GM10266 (cell line): ENCODE measurements at regions not wholly inside any gene's neighbourhood (a gene's known extent, or its start where the extent isn't known, plus 50 kb on each side); places are given as distances from the start of the nearest gene placed in this dataset.
"Not testable (repeated sequence)": the region's sequence is repeated elsewhere in the genome, so short reads cannot be mapped to it uniquely, and the experiment has no call there.

Experiments
- DNase-seq: peaks from one replicate; pipeline ENCODE4 v3.0.0; 2012; ENCODE audit errors: extremely low spot score
- TF ChIP-seq, protein P1 (sequence below): IDR thresholded peaks from 2 replicates; pipeline ENCODE4 v1.5.1; 2012; ENCODE audit warnings: mild to moderate bottlenecking, low read depth; ENCODE audit not compliant: control insufficient read depth, insufficient read depth; ENCODE audit errors: missing control alignments

DNA sequence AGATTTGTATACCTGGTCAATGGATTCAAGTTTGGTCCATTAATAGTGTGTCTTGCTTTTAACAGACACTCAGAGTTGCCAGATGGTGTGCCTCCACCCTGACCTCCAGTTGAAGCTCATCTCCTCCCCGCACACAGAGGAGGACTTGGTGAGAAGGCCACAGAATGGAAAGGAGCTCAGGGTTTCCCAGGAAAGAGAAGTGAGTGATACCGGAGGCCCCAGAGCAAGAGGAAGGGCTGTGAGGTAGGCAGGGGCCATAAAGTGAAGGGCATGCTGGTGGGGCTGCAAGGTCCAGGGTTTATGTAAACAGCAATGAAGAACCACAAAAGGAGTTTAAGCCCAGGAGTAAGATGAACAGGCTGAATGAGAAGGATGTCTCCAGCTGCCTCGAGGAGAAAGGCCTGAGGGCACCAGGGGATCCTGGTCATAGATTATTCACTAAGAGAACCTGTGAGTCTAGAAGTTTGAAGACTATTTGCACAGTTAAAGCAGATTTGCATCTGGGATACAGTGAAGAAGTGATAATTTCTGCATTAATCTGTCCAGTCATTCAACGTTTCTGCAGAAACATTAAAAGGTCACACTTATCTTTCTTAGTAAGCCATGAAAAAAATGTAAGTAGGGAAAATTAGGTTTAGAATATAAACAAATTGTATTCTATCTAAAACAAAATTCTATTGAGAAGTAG, 67.5 kb upstream of the VPREB1 start:
- TF ChIP-seq, protein P1, sequence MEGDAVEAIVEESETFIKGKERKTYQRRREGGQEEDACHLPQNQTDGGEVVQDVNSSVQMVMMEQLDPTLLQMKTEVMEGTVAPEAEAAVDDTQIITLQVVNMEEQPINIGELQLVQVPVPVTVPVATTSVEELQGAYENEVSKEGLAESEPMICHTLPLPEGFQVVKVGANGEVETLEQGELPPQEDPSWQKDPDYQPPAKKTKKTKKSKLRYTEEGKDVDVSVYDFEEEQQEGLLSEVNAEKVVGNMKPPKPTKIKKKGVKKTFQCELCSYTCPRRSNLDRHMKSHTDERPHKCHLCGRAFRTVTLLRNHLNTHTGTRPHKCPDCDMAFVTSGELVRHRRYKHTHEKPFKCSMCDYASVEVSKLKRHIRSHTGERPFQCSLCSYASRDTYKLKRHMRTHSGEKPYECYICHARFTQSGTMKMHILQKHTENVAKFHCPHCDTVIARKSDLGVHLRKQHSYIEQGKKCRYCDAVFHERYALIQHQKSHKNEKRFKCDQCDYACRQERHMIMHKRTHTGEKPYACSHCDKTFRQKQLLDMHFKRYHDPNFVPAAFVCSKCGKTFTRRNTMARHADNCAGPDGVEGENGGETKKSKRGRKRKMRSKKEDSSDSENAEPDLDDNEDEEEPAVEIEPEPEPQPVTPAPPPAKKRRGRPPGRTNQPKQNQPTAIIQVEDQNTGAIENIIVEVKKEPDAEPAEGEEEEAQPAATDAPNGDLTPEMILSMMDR: no peak
- no peak for DNase-seq

DNA sequence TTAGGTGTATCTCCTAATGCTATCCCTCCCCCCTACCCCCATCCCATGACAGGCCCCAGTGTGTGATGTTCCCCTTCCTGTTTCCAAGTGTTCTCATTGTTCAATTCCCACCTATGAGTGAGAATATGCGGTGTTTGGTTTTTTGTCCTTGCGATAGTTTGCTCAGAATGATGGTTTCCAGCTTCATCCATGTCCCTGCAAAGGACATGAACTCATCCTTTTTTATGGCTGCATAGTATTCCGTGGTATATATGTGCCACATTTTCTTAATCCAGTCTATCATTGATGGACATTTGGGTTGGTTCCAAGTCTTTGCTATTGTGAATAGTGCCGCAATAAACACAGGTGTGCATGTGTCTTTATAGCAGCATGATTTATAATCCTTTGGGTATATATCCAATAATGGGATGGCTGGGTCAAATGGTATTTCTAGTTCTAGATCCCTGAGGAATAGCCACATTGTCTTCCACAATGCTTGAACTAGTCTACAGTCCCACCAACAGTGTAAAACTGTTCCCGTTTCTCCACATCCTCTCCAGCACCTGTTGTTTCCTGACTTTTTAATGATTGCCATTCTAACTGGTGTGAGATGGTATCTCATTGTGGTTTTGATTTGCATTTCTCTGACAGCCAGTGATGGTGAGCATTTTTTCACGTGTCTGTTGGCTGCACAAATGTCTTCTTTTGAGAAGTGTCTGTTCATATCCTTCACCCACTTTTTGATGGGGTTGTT, 71.5 kb upstream of the VPREB1 start:
- not testable (repeated sequence) for DNase-seq

DNA sequence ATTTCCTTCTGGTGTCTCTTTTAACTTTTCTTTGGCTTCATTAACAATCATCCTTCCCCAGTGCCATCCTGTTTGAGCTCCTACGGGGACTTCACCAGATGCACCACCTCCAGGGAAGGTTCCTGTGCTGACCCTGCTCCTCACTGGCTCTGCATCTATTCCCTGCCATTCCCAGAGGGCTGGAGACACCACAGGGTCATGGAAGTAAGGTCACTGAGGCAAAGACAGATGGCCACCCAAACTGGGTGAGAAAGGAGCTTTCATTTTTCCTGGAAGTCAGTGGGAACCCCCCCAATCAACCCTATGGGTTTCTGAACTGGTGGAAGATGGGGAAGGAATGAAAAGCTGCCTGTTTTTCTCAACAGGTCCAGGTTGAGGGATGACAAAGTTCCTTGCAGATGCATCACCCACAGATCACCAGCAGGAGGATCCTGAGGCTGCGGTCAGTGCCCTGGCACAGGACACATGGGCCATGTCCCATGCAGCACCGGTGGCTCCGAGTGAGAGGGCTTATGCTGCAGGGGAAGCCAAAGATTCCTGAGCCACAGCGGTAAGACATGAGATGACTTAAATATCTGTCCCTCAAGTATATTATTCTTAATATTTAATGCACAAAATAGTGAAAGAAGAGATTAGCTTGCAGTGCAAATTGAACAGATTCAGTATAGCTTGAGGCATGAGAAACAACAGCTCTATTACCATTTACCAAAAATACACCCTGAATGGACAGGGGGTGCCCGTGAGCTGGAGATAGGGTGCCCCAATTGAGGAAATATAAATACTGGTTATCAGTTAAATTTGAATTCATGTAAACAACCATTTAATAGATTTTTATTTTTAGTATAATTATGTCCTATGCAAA, 73.0 kb upstream of the VPREB1 start:
- DNase-seq: no peak
- TF ChIP-seq, protein P1: no peak

DNA sequence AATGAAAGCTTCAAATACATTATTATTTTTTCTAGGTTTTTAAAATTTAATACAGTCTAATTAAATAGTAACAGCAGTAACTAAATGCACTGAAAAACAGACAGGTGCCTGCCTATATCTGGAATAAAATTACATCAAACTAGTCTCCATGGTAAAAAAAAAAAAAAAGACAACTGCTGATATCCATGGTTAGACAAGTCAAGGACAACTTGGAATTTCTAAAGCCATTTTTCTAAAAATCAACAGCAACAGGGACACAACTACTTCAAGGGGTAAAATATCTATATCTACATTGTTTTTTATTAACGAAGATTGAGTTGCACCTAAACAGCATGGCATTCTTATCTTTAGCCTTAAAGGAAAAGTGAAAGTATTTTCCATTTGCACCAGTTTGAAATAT, 74.7 kb upstream of the VPREB1 start:
- no peak for DNase-seq
- TF ChIP-seq, protein P1: no peak

DNA sequence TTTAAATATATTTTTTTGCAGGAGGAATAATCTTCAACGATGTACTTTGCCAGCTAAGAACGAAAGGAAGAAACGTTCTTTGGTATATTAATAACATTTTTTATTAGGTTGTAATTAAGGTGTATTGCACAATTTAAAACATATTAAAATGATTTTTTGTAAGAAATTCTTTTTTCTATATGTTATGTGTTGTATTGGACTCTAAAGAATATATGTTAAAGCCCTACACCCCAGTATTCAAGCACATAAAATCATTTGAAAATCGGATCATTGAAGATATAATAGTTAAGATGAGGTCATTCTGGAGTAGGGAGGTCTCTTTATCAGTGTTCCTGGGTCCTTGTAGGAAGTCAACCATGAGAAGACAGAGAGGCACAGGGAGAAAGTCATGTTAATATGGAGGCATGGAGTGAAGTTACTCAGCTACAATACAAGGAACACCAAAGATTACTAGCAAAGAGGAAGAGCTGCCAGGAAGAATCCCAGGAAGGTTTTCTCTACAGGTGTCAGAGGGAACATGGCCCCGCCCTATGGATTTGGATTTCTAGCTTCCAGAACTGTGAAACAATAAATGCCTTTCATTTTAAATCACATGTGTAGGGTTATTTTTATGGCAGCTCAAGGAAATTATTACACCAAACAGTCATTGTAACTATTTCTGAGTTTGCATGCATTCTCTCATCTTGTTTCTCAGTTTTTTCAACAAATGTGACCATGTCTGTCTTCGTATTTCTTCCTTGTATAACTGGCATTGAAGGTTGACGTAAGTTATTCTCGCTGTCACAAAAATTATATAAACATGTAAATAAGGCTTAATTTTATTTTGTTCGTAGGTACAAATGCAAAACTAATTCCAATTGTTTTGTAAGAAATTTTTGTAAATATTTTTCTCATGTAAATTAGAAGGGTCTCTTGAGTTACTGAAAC, 75.4 kb upstream of the VPREB1 start:
- no peak for DNase-seq
- TF ChIP-seq, protein P1: no peak

DNA sequence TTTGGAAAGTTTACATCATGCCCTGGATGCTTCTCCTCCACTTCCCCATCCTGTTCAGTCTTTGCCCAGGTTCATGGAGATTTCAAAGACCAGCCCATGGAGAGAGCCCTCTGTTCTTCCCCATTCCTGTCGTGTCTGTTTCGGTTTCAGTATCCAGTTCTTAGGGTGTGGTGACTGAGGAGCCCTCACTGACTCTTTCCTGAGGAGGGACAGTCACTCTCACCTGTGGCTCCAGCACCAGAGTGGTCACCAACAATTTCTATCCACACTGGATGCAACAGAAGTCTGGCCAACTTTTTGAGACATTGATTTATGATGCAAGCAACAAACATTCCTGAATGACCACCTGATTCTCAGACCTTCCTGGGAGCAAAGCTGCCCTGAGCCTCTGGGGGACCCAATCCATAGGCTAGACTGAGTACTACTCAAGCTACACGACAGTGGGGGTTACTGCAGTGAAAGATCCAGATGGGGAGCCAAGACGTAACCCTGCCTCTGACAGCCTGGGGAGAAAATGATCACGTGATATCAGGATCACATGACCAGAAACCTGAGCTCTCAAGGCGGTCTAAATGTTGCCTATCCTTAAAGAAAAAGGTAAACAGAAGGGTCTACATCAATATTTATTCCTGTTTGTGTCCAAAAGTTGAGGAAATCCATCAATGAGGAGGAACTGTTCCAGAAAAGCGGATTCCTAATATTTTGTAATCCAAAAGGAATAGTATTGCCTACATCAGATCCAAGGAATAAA, 76.2 kb upstream of the VPREB1 start:
- peak; percentile 6 for DNase-seq
- TF ChIP-seq, protein P1: no peak
